Neural progenitor cell (in vitro differentiated cells): ENCODE measurements at regions not wholly inside any gene's neighbourhood (a gene's known extent, or its start where the extent isn't known, plus 50 kb on each side); places are given as distances from the start of the nearest gene placed in this dataset.

Experiments used
- EZH2 ChIP-seq: fragments of 200-600 bp; sonication (generic); IDR thresholded peaks from 2 replicates; pipeline ENCODE4 v1.6.1; 2017; ENCODE audit warnings: antibody characterized with exemption, mild to moderate bottlenecking, moderate library complexity
- TF ChIP-seq, protein P1 (sequence below): fragments of 200-600 bp; sonication (generic); IDR thresholded peaks from 2 replicates; pipeline ENCODE4 v1.5.1; 2017; ENCODE audit warnings: antibody characterized with exemption, mild to moderate bottlenecking

DNA sequence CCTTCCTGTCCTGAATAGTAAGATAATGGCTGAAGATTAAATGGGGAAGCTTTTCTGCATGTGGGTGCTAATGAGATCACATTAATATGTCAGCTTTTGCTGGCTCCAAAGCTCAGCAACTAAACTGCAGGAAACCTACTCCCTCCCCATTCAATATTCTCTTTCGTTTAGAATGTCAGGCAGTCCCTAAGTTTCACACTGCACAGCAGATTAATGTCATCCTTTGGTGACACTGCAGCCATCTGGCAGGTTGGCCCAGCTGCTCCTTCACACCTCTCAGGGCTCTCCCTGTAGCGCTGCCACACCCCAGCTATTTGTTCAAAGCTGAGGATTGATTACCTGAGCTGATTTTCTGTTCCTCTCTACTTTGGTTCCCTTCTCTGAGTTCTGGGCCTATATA lies 110.5 kb downstream of the KDR start:
- TF ChIP-seq, protein P1, sequence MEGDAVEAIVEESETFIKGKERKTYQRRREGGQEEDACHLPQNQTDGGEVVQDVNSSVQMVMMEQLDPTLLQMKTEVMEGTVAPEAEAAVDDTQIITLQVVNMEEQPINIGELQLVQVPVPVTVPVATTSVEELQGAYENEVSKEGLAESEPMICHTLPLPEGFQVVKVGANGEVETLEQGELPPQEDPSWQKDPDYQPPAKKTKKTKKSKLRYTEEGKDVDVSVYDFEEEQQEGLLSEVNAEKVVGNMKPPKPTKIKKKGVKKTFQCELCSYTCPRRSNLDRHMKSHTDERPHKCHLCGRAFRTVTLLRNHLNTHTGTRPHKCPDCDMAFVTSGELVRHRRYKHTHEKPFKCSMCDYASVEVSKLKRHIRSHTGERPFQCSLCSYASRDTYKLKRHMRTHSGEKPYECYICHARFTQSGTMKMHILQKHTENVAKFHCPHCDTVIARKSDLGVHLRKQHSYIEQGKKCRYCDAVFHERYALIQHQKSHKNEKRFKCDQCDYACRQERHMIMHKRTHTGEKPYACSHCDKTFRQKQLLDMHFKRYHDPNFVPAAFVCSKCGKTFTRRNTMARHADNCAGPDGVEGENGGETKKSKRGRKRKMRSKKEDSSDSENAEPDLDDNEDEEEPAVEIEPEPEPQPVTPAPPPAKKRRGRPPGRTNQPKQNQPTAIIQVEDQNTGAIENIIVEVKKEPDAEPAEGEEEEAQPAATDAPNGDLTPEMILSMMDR = no peak
- TF ChIP-seq EZH2 = no peak
